Pancreas (tissue), 10 donors: ENCODE measurements at regions not wholly inside any gene's neighbourhood (a gene's known extent, or its start where the extent isn't known, plus 50 kb on each side); places are given as distances from the start of the nearest gene placed in this dataset.

Experiments used
- ATAC-seq, 4 donors: fragments of 200-7000 bp; cut with Tn5 transposase; one replicate each; pipeline versions ENCODE4 v1.8.0 to v1.9.1; 2020; ENCODE audit warnings: mild to moderate bottlenecking in 4 of 4, moderate library complexity in 4 of 4
- DNase-seq, 6 donors: peaks; one replicate each; pipeline ENCODE4 v3.0.0-alpha.2; 2020
- FAIRE-seq: peaks from 2 replicates; lab custom pipeline; 2012; peaks lifted over from hg19 to GRCh38; lab: Jason Lieb, UNC
- H3K27ac ChIP-seq, 4 donors: fragments of 200-600 bp; sonication (generic); 1 replicate in 3 of 4; 2 replicates in 1 of 4; pipeline versions ENCODE4 v1.5.0 to v1.8.0; 2020
- H3K27me3 ChIP-seq, 4 donors: fragments of 200-600 bp; one replicate each; pipeline ENCODE4 v1.8.0; 2021
- H3K36me3 ChIP-seq, 3 donors: fragments of 200-600 bp; sonication (generic) in 1 of 3; one replicate each; pipeline versions ENCODE4 v1.5.0 to v1.8.0; 2020 to 2021
- H3K4me1 ChIP-seq, 3 donors: fragments of 200-600 bp; one replicate each; pipeline ENCODE4 v1.8.0; 2021
- H3K4me3 ChIP-seq, 4 donors: fragments of 200-600 bp; sonication (generic) in 2 of 4; one replicate each; pipeline versions ENCODE4 v1.5.0 to v1.8.0; 2020 to 2021
- H3K9me3 ChIP-seq, 4 donors: fragments of 200-600 bp; one replicate each; pipeline ENCODE4 v1.8.0; 2021
- CTCF ChIP-seq, 4 donors: fragments of 200-600 bp; sonication (generic) in 3 of 4; IDR thresholded peaks; one replicate each; pipeline versions ENCODE4 v1.5.0 to v1.8.0; 2021; ENCODE audit warnings: antibody characterized with exemption in 4 of 4
- WGBS, 2 donors: extraction: QIAGEN DNeasy Blood & Tissue Kit; methylation state at CpG; one replicate each; pipeline ENCODE4 v1.1.7; 2013; 5-methylcytosine and 5-hydroxymethylcytosine counted together
- intact Hi-C, 3 donors: fragments of 100-400 bp; cut with DNase I; formaldehyde crosslinking; loops; one replicate each; pipeline versions ENCODE4 v1.11.1 to v1.14.2; 2022
- donor health status: healthy with polysubstance abuse.
- donor health status: DM: no; HTN: no; CAD: no; lungs with moderate emphysema.
- donor health status: DM: no; HTN: no; CAD: no.
- donor health status: control.
- donor health status: control.
- donor health status: Bipolar disorder and iron deficiency.
- donor health status: DM: yes; HTN: yes; CAD: no.
- donor health status: DM: no; HTN: no; CAD: no.
- donor health status: DM: no; HTN: no; CAD: no.
- donor health status: DM: yes; HTN: yes; CAD: no.

- DNase-seq: no peak
- Histone ChIP-seq H3K36me3 (no peaks in the 10 kb centered on the region), H3K4me3 (no peak overlapping the region), H3K4me1 (no peaks in the 10 kb centered on the region), H3K9me3 (no peaks in the 10 kb centered on the region), H3K27me3 (peaks cover 0 to 7% (median 0%) of the 10 kb centered on the region in 4 donors), H3K27ac (no peak overlapping the region)
- TF ChIP-seq CTCF (IDR thresholded peaks at IDR 0.05): no peak
- intact Hi-C loops: no loop called here
- 43 to 60% methylated on average over 5 of the region's 5 CpGs for WGBS, 2 donors
- no peak for FAIRE-seq
- ATAC-seq: no peak
These were observed 223.0 kb downstream of the CBLN4 start for GRCh38 chr20:55782224-55782911.

- no peak for TF ChIP-seq CTCF (IDR thresholded peaks at IDR 0.05)
- no peaks in the 10 kb centered on the region for H3K36me3 ChIP-seq
- no peaks in the 10 kb centered on the region for H3K9me3 ChIP-seq
- DNase-seq: no peak
- no peak for FAIRE-seq
- intact Hi-C loops: no loop called here
- ATAC-seq: no peak
- WGBS, 2 donors: 56 to 65% methylated on average over 5 of the region's 5 CpGs
- H3K27ac ChIP-seq: no peak overlapping the region
- H3K4me1 ChIP-seq: no peaks in the 10 kb centered on the region
- no peak overlapping the region for H3K4me3 ChIP-seq
- H3K27me3 ChIP-seq: peaks cover 0 to 4% (median 0%) of the 10 kb centered on the region in 4 donors
These were observed 226.5 kb downstream of the CBLN4 start for GRCh38 chr20:55778796-55779195.

- no peak for ATAC-seq
- no peak for FAIRE-seq
- intact Hi-C loops: no loop called here
- no peak for DNase-seq
- Histone ChIP-seq H3K9me3 (no peaks in the 10 kb centered on the region), H3K4me3 (no peak overlapping the region), H3K36me3 (no peaks in the 10 kb centered on the region), H3K4me1 (no peaks in the 10 kb centered on the region), H3K27me3 (peaks cover 0 to 4% (median 0%) of the 10 kb centered on the region in 4 donors), H3K27ac (no peak overlapping the region)
- TF ChIP-seq CTCF (IDR thresholded peaks at IDR 0.05): no peak
- WGBS, 2 donors: 40 to 47% methylated on average over 2 of the region's 2 CpGs
These were observed 227.7 kb downstream of the CBLN4 start for GRCh38 chr20:55777641-55778040.

GRCh38 chr20:55776176-55776575 lies 229.1 kb downstream of the CBLN4 start:
- Histone ChIP-seq H3K27ac (no peak overlapping the region), H3K4me1 (no peaks in the 10 kb centered on the region), H3K9me3 (no peaks in the 10 kb centered on the region), H3K4me3 (no peak overlapping the region), H3K27me3 (peaks cover 0 to 4% (median 0%) of the 10 kb centered on the region in 4 donors), H3K36me3 (no peaks in the 10 kb centered on the region)
- 64 to 72% methylated on average over 3 of the region's 3 CpGs for WGBS, 2 donors
- FAIRE-seq: no peak
- no peak for ATAC-seq
- intact Hi-C loops: no loop called here
- no peak for DNase-seq
- TF ChIP-seq CTCF (IDR thresholded peaks at IDR 0.05): no peak

- no peaks in the 10 kb centered on the region for H3K9me3 ChIP-seq
- H3K27ac ChIP-seq: no peak overlapping the region
- ATAC-seq: no peak
- no peaks in the 10 kb centered on the region for H3K4me1 ChIP-seq
- no peak for FAIRE-seq
- DNase-seq: no peak
- peaks cover 0 to 4% (median 0%) of the 10 kb centered on the region in 4 donors for H3K27me3 ChIP-seq
- H3K4me3 ChIP-seq: no peak overlapping the region
- TF ChIP-seq CTCF (IDR thresholded peaks at IDR 0.05): no peak
- intact Hi-C loops: no loop called here
- 60 to 80% methylated on average over 6 of the region's 6 CpGs for WGBS, 2 donors
- no peaks in the 10 kb centered on the region for H3K36me3 ChIP-seq
These were observed 230.7 kb downstream of the CBLN4 start for GRCh38 chr20:55774628-55775027.
